Sigmoid colon (tissue), 6 donors: ENCODE measurements at regions not wholly inside any gene's neighbourhood (a gene's known extent, or its start where the extent isn't known, plus 50 kb on each side); places are given as distances from the start of the nearest gene placed in this dataset.

Experiments
- DNase-seq: peaks from one replicate; pipeline ENCODE4 v3.0.0-alpha.2; 2019
- H3K27ac ChIP-seq, 4 donors: fragments of 200-600 bp; sonication (generic); one replicate each; pipeline ENCODE4 v1.5.1; 2016 to 2019; ENCODE audit warnings: mild to moderate bottlenecking in 1 of 4
- H3K27me3 ChIP-seq, 3 donors: fragments of 200-600 bp; sonication (generic); one replicate each; pipeline ENCODE4 v1.5.1; 2019; ENCODE audit warnings: mild to moderate bottlenecking in 1 of 3
- H3K36me3 ChIP-seq, 4 donors: fragments of 200-600 bp; sonication (generic); one replicate each; pipeline ENCODE4 v1.5.1; 2016 to 2019
- H3K4me1 ChIP-seq, 4 donors: fragments of 200-600 bp; sonication (generic); one replicate each; pipeline ENCODE4 v1.5.1; 2017 to 2019
- H3K4me3 ChIP-seq, 4 donors: fragments of 200-600 bp; sonication (generic); one replicate each; pipeline ENCODE4 v1.5.1; 2017 to 2019; ENCODE audit warnings: mild to moderate bottlenecking in 2 of 4, moderate library complexity in 1 of 4
- H3K9me3 ChIP-seq, 4 donors: fragments of 200-600 bp in 3 of 4; sonication (generic) in 3 of 4; one replicate each; pipeline versions ENCODE4 v1.5.1 to v1.6.1; 2013 to 2019
- CTCF ChIP-seq, 4 experiments: fragments of 450-650 bp in 3 of 4; fragments of 200-600 bp in 1 of 4; IDR thresholded peaks; one replicate each; pipeline ENCODE4 v1.5.1; 2016 to 2019; ENCODE audit warnings: antibody characterized with exemption in 4 of 4, mild to moderate bottlenecking in 3 of 4, moderate library complexity in 2 of 4
- EP300 ChIP-seq, 4 donors: sonication (generic); formaldehyde crosslinking; IDR thresholded peaks; one replicate each; pipeline ENCODE4 v1.6.1; 2017; ENCODE audit warnings: antibody characterized with exemption in 4 of 4
- POLR2A ChIP-seq, 2 donors: fragments of 450-650 bp; IDR thresholded peaks; one replicate each; pipeline ENCODE4 v1.6.1; 2016; ENCODE audit warnings: antibody characterized with exemption in 2 of 2, mild to moderate bottlenecking in 2 of 2, moderate library complexity in 2 of 2
- POLR2AphosphoS5 ChIP-seq, 4 donors: sonication (generic); formaldehyde crosslinking; IDR thresholded peaks; one replicate each; pipeline ENCODE4 v1.6.1; 2017; ENCODE audit warnings: antibody characterized with exemption in 4 of 4
- WGBS, 2 donors: extraction: QIAGEN DNeasy Blood & Tissue Kit; methylation state at CpG; one replicate each; pipeline ENCODE4 v1.1.7; 2013; 5-methylcytosine and 5-hydroxymethylcytosine counted together
- intact Hi-C: fragments of 100-400 bp; cut with DNase I; formaldehyde crosslinking; loops from one replicate; pipeline ENCODE4 v1.15.1; 2023
- donor health status: healthy with polysubstance abuse.
- donor health status: healthy.

- Histone ChIP-seq H3K9me3 (no peaks in the 10 kb centered on the region), H3K4me3 (no peak overlapping the region), H3K36me3 (no peaks in the 10 kb centered on the region), H3K27me3 (peaks cover 18 to 84% (median 60%) of the 10 kb centered on the region in 3 donors), H3K27ac (no peak overlapping the region), H3K4me1 (peaks cover 0 to 10% (median 8%) of the 10 kb centered on the region in 4 donors)
- no peak for DNase-seq
- 37 to 53% methylated on average over 7 of the region's 7 CpGs for WGBS, 2 donors
- intact Hi-C loops: no loop called here
- TF ChIP-seq POLR2A (IDR thresholded peaks at IDR 0.05) (no peak), POLR2AphosphoS5 (IDR thresholded peaks at IDR 0.05) (no peak), CTCF (IDR thresholded peaks at IDR 0.05) (no peak), EP300 (IDR thresholded peaks at IDR 0.05) (no peak)
Measured at GRCh38 chr10:101284744-101285463, 55.6 kb upstream of the LBX1 start.

- Histone ChIP-seq H3K36me3 (no peaks in the 10 kb centered on the region), H3K9me3 (no peaks in the 10 kb centered on the region), H3K27me3 (peaks cover 18 to 90% (median 67%) of the 10 kb centered on the region in 3 donors), H3K27ac (no peak overlapping the region), H3K4me1 (peaks cover 0 to 10% (median 8%) of the 10 kb centered on the region in 4 donors), H3K4me3 (no peak overlapping the region)
- 13 to 19% methylated on average over 14 to 15 of the region's 15 CpGs for WGBS, 2 donors
- TF ChIP-seq POLR2A (IDR thresholded peaks at IDR 0.05) (no peak), EP300 (IDR thresholded peaks at IDR 0.05) (no peak), CTCF (IDR thresholded peaks at IDR 0.05) (no peak), POLR2AphosphoS5 (IDR thresholded peaks at IDR 0.05) (no peak)
- intact Hi-C loops: no loop called here
- DNase-seq: no peak
Measured at GRCh38 chr10:101285519-101286070, 56.3 kb upstream of the LBX1 start.

- H3K27me3 ChIP-seq: peaks cover 21 to 99% (median 76%) of the 10 kb centered on the region in 3 donors
- intact Hi-C loops: no loop called here
Measured at GRCh38 chr10:101286248-101287046, 57.2 kb upstream of the LBX1 start.

More at GRCh38 chr10:101286248-101287046, 57.2 kb upstream of the LBX1 start:
- DNase-seq: no peak
- Histone ChIP-seq H3K9me3 (no peaks in the 10 kb centered on the region), H3K4me3 (no peak overlapping the region), H3K36me3 (no peaks in the 10 kb centered on the region), H3K4me1 (peaks cover 0 to 15% (median 12%) of the 10 kb centered on the region in 4 donors), H3K27ac (no peak overlapping the region)
- 51 to 59% methylated on average over 12 of the region's 12 CpGs for WGBS, 2 donors
- TF ChIP-seq CTCF (IDR thresholded peaks at IDR 0.05): no peak
- no peak for TF ChIP-seq EP300 (IDR thresholded peaks at IDR 0.05)
- no peak for TF ChIP-seq POLR2AphosphoS5 (IDR thresholded peaks at IDR 0.05)
- no peak for TF ChIP-seq POLR2A (IDR thresholded peaks at IDR 0.05)
